GM19099 (cell line): ENCODE measurements at regions not wholly inside any gene's neighbourhood (a gene's known extent, or its start where the extent isn't known, plus 50 kb on each side); places are given as distances from the start of the nearest gene placed in this dataset.

ENCODE experiments used
- POLR2A ChIP-seq: IDR thresholded peaks from 3 replicates; pipeline ENCODE4 v1.6.1; 2011; ENCODE audit warnings: low read depth; ENCODE audit not compliant: insufficient read length; ENCODE audit errors: extremely low read depth

GRCh38 chr22:49394116-49394785 is 433.4 kb downstream of the BRD1 start:
- no peak for TF ChIP-seq POLR2A

- no peak for TF ChIP-seq POLR2A
These were observed 434.1 kb downstream of the BRD1 start for GRCh38 chr22:49393526-49393925.

- no peak for TF ChIP-seq POLR2A
These were observed 434.7 kb downstream of the BRD1 start for GRCh38 chr22:49392841-49393510.

- TF ChIP-seq POLR2A, result no peak
These were observed 435.4 kb downstream of the BRD1 start for GRCh38 chr22:49392247-49392646.

- TF ChIP-seq POLR2A, result no peak
These were observed 436.2 kb downstream of the BRD1 start for GRCh38 chr22:49391436-49391835.

- no peak for TF ChIP-seq POLR2A
These were observed 436.7 kb downstream of the BRD1 start for GRCh38 chr22:49390954-49391353.

GRCh38 chr22:49382451-49382735 is 445.3 kb downstream of the BRD1 start:
- TF ChIP-seq POLR2A, result no peak

GRCh38 chr22:49381595-49382450 is 445.9 kb downstream of the BRD1 start:
- no peak for TF ChIP-seq POLR2A

- TF ChIP-seq POLR2A, result no peak
These were observed 446.9 kb downstream of the BRD1 start for GRCh38 chr22:49380828-49381114.

- TF ChIP-seq POLR2A, result no peak
These were observed 447.4 kb downstream of the BRD1 start for GRCh38 chr22:49380095-49380827.

- TF ChIP-seq POLR2A, result no peak
These were observed 450.4 kb downstream of the BRD1 start for GRCh38 chr22:49377306-49377705.

- no peak for TF ChIP-seq POLR2A
These were observed 453.9 kb downstream of the BRD1 start for GRCh38 chr22:49373801-49374226.

GRCh38 chr22:49373289-49373666 is 454.4 kb downstream of the BRD1 start:
- no peak for TF ChIP-seq POLR2A

GRCh38 chr22:49372530-49373288 is 455.0 kb downstream of the BRD1 start:
- no peak for TF ChIP-seq POLR2A

GRCh38 chr22:49372111-49372529 is 455.6 kb downstream of the BRD1 start:
- no peak for TF ChIP-seq POLR2A

GRCh38 chr22:49371325-49372110 is 456.2 kb downstream of the BRD1 start:
- TF ChIP-seq POLR2A, result no peak
